HCT116 (cell line): ENCODE measurements at regions not wholly inside any gene's neighbourhood (a gene's known extent, or its start where the extent isn't known, plus 50 kb on each side); places are given as distances from the start of the nearest gene placed in this dataset.

Experiments used
- ATF3 ChIP-seq: IDR thresholded peaks from 2 replicates; pipeline ENCODE4 v1.6.1; 2012
- CEBPB ChIP-seq: IDR thresholded peaks from 2 replicates; pipeline ENCODE4 v1.6.1; 2012; ENCODE audit warnings: low read depth
- CTCF ChIP-seq, 3 experiments: fragments of 200-600 bp in 1 of 3; sonication (generic) in 1 of 3; IDR thresholded peaks in 2 of 3; conservative IDR thresholded peaks in 1 of 3; 2 replicates each; pipeline ENCODE4 v1.5.1; 2012 to 2017; ENCODE audit warnings: low read depth in 2 of 3, low read length in 2 of 3, antibody characterized with exemption in 1 of 3, borderline replicate concordance in 1 of 3, control low read depth in 1 of 3, mild to moderate bottlenecking in 1 of 3, mixed read lengths in 1 of 3, mixed run types in 1 of 3, moderate library complexity in 1 of 3; ENCODE audit not compliant: insufficient read depth in 1 of 3
- ELF1 ChIP-seq: IDR thresholded peaks from 2 replicates; pipeline ENCODE4 v1.6.1; 2012; ENCODE audit warnings: low read depth, borderline replicate concordance
- EZH2 ChIP-seq: fragments of 200-600 bp; sonication (generic); IDR thresholded peaks from 2 replicates; pipeline ENCODE4 v1.6.1; 2017; ENCODE audit warnings: antibody characterized with exemption, mixed run types
- POLR2AphosphoS5 ChIP-seq: IDR thresholded peaks from 2 replicates; pipeline ENCODE4 v1.6.1; 2011; ENCODE audit warnings: mild to moderate bottlenecking, low read depth, low read length, moderate library complexity
- ZNF274 ChIP-seq: fragments of 200-500 bp; sonication (Bioruptor generic); IDR thresholded peaks from 2 replicates; pipeline ENCODE4 v1.6.1; 2014; ENCODE audit warnings: mild to moderate bottlenecking, low read depth, low read length, inconsistent platforms
- TF ChIP-seq, protein P1 (sequence below): IDR thresholded peaks from 2 replicates; pipeline ENCODE4 v1.6.1; 2012; ENCODE audit warnings: low read depth

DNA sequence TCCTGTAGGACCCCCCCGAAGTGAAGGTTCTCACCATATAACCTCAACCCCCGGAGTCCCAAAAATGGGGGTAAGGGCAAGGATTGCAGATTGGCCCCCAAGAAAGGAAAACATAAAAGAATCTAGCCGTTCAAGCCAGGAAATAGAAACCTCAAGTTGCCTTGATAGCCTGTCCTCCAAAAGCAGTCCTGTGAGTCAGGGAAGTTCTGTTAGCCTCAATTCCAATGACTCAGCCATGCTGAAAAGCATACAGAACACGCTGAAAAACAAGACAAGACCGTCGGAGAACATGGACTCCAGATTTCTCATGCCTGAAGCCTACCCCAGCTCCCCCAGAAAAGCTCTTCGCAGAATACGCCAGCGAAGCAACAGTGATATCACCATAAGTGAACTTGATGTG is 344.2 kb upstream of the RGS6 start:
- TF ChIP-seq POLR2AphosphoS5 (no peak), CTCF (IDR thresholded peaks at IDR 0.05 in 2 of 3, conservative IDR thresholded peaks at IDR 0.05 in 1 of 3; ENCODE audit: borderline replicate concordance in 1 of 3, insufficient read depth in 1 of 3, low read depth in 2 of 3, low read length in 2 of 3) (no peak), EZH2 (no peak), ZNF274 (no peak), ATF3 (no peak), CEBPB (no peak), ELF1 (no peak)
- TF ChIP-seq, protein P1, sequence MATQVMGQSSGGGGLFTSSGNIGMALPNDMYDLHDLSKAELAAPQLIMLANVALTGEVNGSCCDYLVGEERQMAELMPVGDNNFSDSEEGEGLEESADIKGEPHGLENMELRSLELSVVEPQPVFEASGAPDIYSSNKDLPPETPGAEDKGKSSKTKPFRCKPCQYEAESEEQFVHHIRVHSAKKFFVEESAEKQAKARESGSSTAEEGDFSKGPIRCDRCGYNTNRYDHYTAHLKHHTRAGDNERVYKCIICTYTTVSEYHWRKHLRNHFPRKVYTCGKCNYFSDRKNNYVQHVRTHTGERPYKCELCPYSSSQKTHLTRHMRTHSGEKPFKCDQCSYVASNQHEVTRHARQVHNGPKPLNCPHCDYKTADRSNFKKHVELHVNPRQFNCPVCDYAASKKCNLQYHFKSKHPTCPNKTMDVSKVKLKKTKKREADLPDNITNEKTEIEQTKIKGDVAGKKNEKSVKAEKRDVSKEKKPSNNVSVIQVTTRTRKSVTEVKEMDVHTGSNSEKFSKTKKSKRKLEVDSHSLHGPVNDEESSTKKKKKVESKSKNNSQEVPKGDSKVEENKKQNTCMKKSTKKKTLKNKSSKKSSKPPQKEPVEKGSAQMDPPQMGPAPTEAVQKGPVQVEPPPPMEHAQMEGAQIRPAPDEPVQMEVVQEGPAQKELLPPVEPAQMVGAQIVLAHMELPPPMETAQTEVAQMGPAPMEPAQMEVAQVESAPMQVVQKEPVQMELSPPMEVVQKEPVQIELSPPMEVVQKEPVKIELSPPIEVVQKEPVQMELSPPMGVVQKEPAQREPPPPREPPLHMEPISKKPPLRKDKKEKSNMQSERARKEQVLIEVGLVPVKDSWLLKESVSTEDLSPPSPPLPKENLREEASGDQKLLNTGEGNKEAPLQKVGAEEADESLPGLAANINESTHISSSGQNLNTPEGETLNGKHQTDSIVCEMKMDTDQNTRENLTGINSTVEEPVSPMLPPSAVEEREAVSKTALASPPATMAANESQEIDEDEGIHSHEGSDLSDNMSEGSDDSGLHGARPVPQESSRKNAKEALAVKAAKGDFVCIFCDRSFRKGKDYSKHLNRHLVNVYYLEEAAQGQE: no peak
